HEK293 (cell line): ENCODE measurements at regions not wholly inside any gene's neighbourhood (a gene's known extent, or its start where the extent isn't known, plus 50 kb on each side); places are given as distances from the start of the nearest gene placed in this dataset.

Experiments
- CTCF ChIA-PET: fragments of 350-600 bp; formaldehyde crosslinking; extraction: SDS; loops from one replicate; lab custom pipeline; 2021; ENCODE audit warnings: antibody characterized with exemption; lab: Yijun Ruan, JAX
- POLR2A ChIA-PET: fragments of 300-600 bp; formaldehyde crosslinking; extraction: SDS; loops from one replicate; lab custom pipeline; 2020; ENCODE audit warnings: antibody characterized with exemption, inconsistent platforms; lab: Yijun Ruan, JAX
- H3K27ac ChIP-seq: fragments of 200-500 bp; sonication (Bioruptor generic); 2 replicates; pipeline ENCODE4 v1.5.1; 2014; ENCODE audit warnings: low read depth, low read length, control low read depth, inconsistent platforms; ENCODE audit errors: extremely low read depth
- H3K36me3 ChIP-seq, 2 experiments: fragments of 200-500 bp in 1 of 2; sonication (Bioruptor generic) in 1 of 2; 1 replicate in 1 of 2; 2 replicates in 1 of 2; pipeline ENCODE4 v1.5.1; 2014 to 2017; ENCODE audit warnings: inconsistent platforms in 2 of 2, low read length in 2 of 2; ENCODE audit not compliant: control insufficient read depth in 2 of 2, insufficient read depth in 1 of 2
- H3K4me1 ChIP-seq: fragments of 200-500 bp; sonication (Bioruptor generic); 2 replicates; pipeline ENCODE4 v1.5.1; 2014; ENCODE audit warnings: mild to moderate bottlenecking, low read length, inconsistent platforms; ENCODE audit not compliant: control insufficient read depth, insufficient read depth
- H3K4me3 ChIP-seq: 2 replicates; pipeline ENCODE4 v1.5.1; 2011; ENCODE audit warnings: low read depth, mild to moderate bottlenecking, control low read depth, low read length, moderate library complexity
- H3K9me3 ChIP-seq: fragments of 200-500 bp; sonication (Bioruptor generic); 2 replicates; pipeline ENCODE4 v1.5.1; 2014; ENCODE audit warnings: low read depth, low read length, inconsistent platforms; ENCODE audit not compliant: control insufficient read depth, insufficient read depth
- OVOL3 ChIP-seq: fragments of 450-650 bp; formaldehyde crosslinking; IDR thresholded peaks from 2 replicates; pipeline ENCODE4 v1.5.1; 2016; ENCODE audit warnings: missing biosample characterization, missing genetic modification characterization
- PRDM6 ChIP-seq: fragments of 450-650 bp; formaldehyde crosslinking; IDR thresholded peaks from 2 replicates; pipeline ENCODE4 v1.5.1; 2017; ENCODE audit warnings: missing biosample characterization, missing genetic modification characterization
- ZBTB10 ChIP-seq: fragments of 450-650 bp; formaldehyde crosslinking; IDR thresholded peaks from 2 replicates; pipeline ENCODE4 v1.5.1; 2016; ENCODE audit warnings: missing biosample characterization, missing genetic modification characterization
- ZBTB21 ChIP-seq: fragments of 450-650 bp; formaldehyde crosslinking; IDR thresholded peaks from 2 replicates; pipeline ENCODE4 v1.5.1; 2017; ENCODE audit warnings: missing biosample characterization, missing genetic modification characterization
- ZEB2 ChIP-seq: fragments of 450-650 bp; formaldehyde crosslinking; IDR thresholded peaks from 2 replicates; pipeline ENCODE4 v1.5.1; 2016; ENCODE audit warnings: missing biosample characterization, missing genetic modification characterization
- ZFP41 ChIP-seq: fragments of 450-650 bp; formaldehyde crosslinking; IDR thresholded peaks from 2 replicates; pipeline ENCODE4 v1.5.1; 2016; ENCODE audit warnings: missing biosample characterization, missing genetic modification characterization, borderline replicate concordance
- ZNF114 ChIP-seq: fragments of 450-650 bp; formaldehyde crosslinking; IDR thresholded peaks from 2 replicates; pipeline ENCODE4 v1.5.0; 2017; ENCODE audit warnings: missing biosample characterization, missing genetic modification characterization
- ZNF157 ChIP-seq: fragments of 450-650 bp; formaldehyde crosslinking; IDR thresholded peaks from 2 replicates; pipeline ENCODE4 v1.5.1; 2016; ENCODE audit warnings: missing biosample characterization, missing genetic modification characterization
- ZNF221 ChIP-seq: fragments of 450-650 bp; formaldehyde crosslinking; IDR thresholded peaks from 2 replicates; pipeline ENCODE4 v1.5.1; 2017; ENCODE audit warnings: missing biosample characterization, missing genetic modification characterization, borderline replicate concordance
- ZNF274 ChIP-seq, 2 experiments: fragments of 200-500 bp in 1 of 2; fragments of 450-650 bp in 1 of 2; sonication (Bioruptor generic) in 1 of 2; formaldehyde crosslinking in 1 of 2; IDR thresholded peaks; 2 replicates each; pipeline versions ENCODE4 v1.5.1 to v1.6.1; 2014 to 2016; ENCODE audit warnings: borderline replicate concordance in 1 of 2, inconsistent platforms in 1 of 2, low read length in 1 of 2, missing biosample characterization in 1 of 2, missing genetic modification characterization in 1 of 2
- ZNF354C ChIP-seq: fragments of 450-650 bp; formaldehyde crosslinking; IDR thresholded peaks from 2 replicates; pipeline ENCODE4 v1.5.1; 2016; ENCODE audit warnings: missing biosample characterization, missing genetic modification characterization, low read depth, borderline replicate concordance
- ZNF548 ChIP-seq: fragments of 450-650 bp; formaldehyde crosslinking; IDR thresholded peaks from 2 replicates; pipeline ENCODE4 v1.5.1; 2016; ENCODE audit warnings: missing biosample characterization, missing genetic modification characterization
- ZNF549 ChIP-seq: fragments of 450-650 bp; IDR thresholded peaks from 2 replicates; pipeline ENCODE4 v1.5.1; 2018; ENCODE audit warnings: missing biosample characterization, missing genetic modification characterization, mild to moderate bottlenecking, inconsistent platforms, moderate library complexity
- ZNF561 ChIP-seq: fragments of 450-650 bp; IDR thresholded peaks from 2 replicates; pipeline ENCODE4 v1.5.1; 2018; ENCODE audit warnings: missing biosample characterization, missing genetic modification characterization, borderline replicate concordance
- ZNF571 ChIP-seq: fragments of 450-650 bp; formaldehyde crosslinking; IDR thresholded peaks from 2 replicates; pipeline ENCODE4 v1.5.0; 2017; ENCODE audit warnings: missing biosample characterization, missing genetic modification characterization
- ZNF585B ChIP-seq: fragments of 450-650 bp; formaldehyde crosslinking; IDR thresholded peaks from 2 replicates; pipeline ENCODE4 v1.5.1; 2016; ENCODE audit warnings: missing biosample characterization, missing genetic modification characterization
- ZNF626 ChIP-seq: fragments of 450-650 bp; sonication (Bioruptor Pico); formaldehyde crosslinking; IDR thresholded peaks from 2 replicates; pipeline ENCODE4 v1.5.1; 2018; ENCODE audit warnings: missing biosample characterization, missing genetic modification characterization, inconsistent platforms
- ZNF654 ChIP-seq: fragments of 450-650 bp; formaldehyde crosslinking; IDR thresholded peaks from 2 replicates; pipeline ENCODE4 v1.5.1; 2016; ENCODE audit warnings: low read depth, missing biosample characterization, missing genetic modification characterization
- ZNF660 ChIP-seq: fragments of 450-650 bp; IDR thresholded peaks from 2 replicates; pipeline ENCODE4 v1.5.1; 2018; ENCODE audit warnings: missing biosample characterization, mild to moderate bottlenecking, missing genetic modification characterization
- ZNF670 ChIP-seq: fragments of 450-650 bp; formaldehyde crosslinking; IDR thresholded peaks from 2 replicates; pipeline ENCODE4 v1.5.1; 2016; ENCODE audit warnings: missing biosample characterization, missing genetic modification characterization, low read depth
- ZNF677 ChIP-seq: fragments of 450-650 bp; IDR thresholded peaks from 2 replicates; pipeline ENCODE4 v1.5.0; 2018; ENCODE audit warnings: missing biosample characterization, mild to moderate bottlenecking, missing genetic modification characterization, moderate library complexity
- ZNF76 ChIP-seq: fragments of 450-650 bp; formaldehyde crosslinking; IDR thresholded peaks from 2 replicates; pipeline ENCODE4; 2016; ENCODE audit warnings: low read depth, missing biosample characterization, missing genetic modification characterization, borderline replicate concordance
- ZNF785 ChIP-seq: fragments of 450-650 bp; formaldehyde crosslinking; IDR thresholded peaks from 2 replicates; pipeline ENCODE4 v1.5.1; 2016; ENCODE audit warnings: missing biosample characterization, missing genetic modification characterization
- ZSCAN23 ChIP-seq: fragments of 450-650 bp; formaldehyde crosslinking; IDR thresholded peaks from 2 replicates; pipeline ENCODE4 v1.5.1; 2016; ENCODE audit warnings: missing biosample characterization, missing genetic modification characterization
- TF ChIP-seq, protein P1 (sequence below): IDR thresholded peaks from 2 replicates; pipeline ENCODE4 v1.6.1; 2011; ENCODE audit warnings: mild to moderate bottlenecking, low read depth, low read length, borderline replicate concordance
- TF ChIP-seq, protein P2 (sequence below): sonication (generic); formaldehyde crosslinking; IDR thresholded peaks from 2 replicates; pipeline ENCODE4 v1.8.1; 2022; ENCODE audit warnings: mild to moderate bottlenecking, moderate library complexity, missing genetic modification reagents

- TF ChIP-seq PRDM6 (no peak), ZNF76 (tag by site-specific recombination) (no peak), ZSCAN23 (tag by site-specific recombination) (no peak), ZNF354C (tag by site-specific recombination) (no peak), ZNF785 (tag by site-specific recombination) (no peak), ZNF274 (IDR thresholded peaks at IDR 0.05; ENCODE audit: low read length) (no peak), ZNF274 (tag by site-specific recombination; IDR thresholded peaks at IDR 0.05; ENCODE audit: borderline replicate concordance) (no peak), ZNF549 (tag by site-specific recombination) (no peak), ZNF221 (no peak), OVOL3 (tag by site-specific recombination) (no peak), ZNF571 (no peak), ZNF157 (tag by site-specific recombination) (no peak), ZBTB21 (tag by site-specific recombination) (no peak), ZNF670 (no peak), ZNF585B (tag by site-specific recombination) (no peak), ZNF114 (tag by site-specific recombination) (no peak), ZNF626 (no peak), ZFP41 (tag by site-specific recombination) (no peak)
- TF ChIP-seq, protein P1, sequence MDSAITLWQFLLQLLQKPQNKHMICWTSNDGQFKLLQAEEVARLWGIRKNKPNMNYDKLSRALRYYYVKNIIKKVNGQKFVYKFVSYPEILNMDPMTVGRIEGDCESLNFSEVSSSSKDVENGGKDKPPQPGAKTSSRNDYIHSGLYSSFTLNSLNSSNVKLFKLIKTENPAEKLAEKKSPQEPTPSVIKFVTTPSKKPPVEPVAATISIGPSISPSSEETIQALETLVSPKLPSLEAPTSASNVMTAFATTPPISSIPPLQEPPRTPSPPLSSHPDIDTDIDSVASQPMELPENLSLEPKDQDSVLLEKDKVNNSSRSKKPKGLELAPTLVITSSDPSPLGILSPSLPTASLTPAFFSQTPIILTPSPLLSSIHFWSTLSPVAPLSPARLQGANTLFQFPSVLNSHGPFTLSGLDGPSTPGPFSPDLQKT = no peak
- TF ChIP-seq, protein P2, sequence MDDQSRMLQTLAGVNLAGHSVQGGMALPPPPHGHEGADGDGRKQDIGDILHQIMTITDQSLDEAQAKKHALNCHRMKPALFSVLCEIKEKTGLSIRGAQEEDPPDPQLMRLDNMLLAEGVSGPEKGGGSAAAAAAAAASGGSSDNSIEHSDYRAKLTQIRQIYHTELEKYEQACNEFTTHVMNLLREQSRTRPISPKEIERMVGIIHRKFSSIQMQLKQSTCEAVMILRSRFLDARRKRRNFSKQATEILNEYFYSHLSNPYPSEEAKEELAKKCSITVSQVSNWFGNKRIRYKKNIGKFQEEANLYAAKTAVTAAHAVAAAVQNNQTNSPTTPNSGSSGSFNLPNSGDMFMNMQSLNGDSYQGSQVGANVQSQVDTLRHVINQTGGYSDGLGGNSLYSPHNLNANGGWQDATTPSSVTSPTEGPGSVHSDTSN (CRISPR knock-in tag) = no peak
- Histone ChIP-seq H3K36me3 (no peaks in the 10 kb centered on the region), H3K9me3 (no peaks in the 10 kb centered on the region), H3K4me3 (no peak overlapping the region), H3K4me1 (no peaks in the 10 kb centered on the region), H3K27ac (no peak overlapping the region)
- CTCF ChIA-PET = no interaction called here
- POLR2A ChIA-PET = no interaction called here
These were observed 160.1 kb downstream of the RTP5 start for GRCh38 chr2:242029422-242030225.

DNA sequence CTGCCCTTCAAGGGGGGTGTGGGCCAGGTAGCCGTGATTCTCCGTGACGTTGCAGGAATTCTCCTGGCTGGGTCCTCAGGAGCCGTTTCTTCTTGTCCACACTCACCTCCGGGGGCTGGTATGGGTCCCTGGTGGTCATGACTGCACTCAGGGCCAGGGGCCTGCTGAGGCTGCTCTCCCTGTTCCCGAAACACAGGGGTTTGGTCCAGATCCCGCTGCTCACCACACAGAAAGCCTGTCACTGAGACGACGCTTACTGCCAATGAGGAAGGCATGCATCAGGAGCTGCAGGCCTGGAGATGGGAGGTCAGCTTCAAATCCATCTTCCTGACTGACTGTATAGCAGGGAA is 160.7 kb downstream of the RTP5 start:
- no peak for TF ChIP-seq ZNF548
- TF ChIP-seq ZNF654 (tag by site-specific recombination) = no peak
- no peak for TF ChIP-seq ZNF677 (tag by site-specific recombination)
- no peak for TF ChIP-seq ZNF660
- TF ChIP-seq ZBTB10 (tag by site-specific recombination) = no peak
- no peak for TF ChIP-seq ZNF561 (tag by site-specific recombination)
- TF ChIP-seq ZEB2 (tag by site-specific recombination) = no peak
- CTCF ChIA-PET = no interaction called here
- no peak overlapping the region for H3K4me3 ChIP-seq
- H3K36me3 ChIP-seq = no peaks in the 10 kb centered on the region
- POLR2A ChIA-PET = no interaction called here
- H3K27ac ChIP-seq = no peak overlapping the region
- no peaks in the 10 kb centered on the region for H3K4me1 ChIP-seq
- H3K9me3 ChIP-seq = no peaks in the 10 kb centered on the region
